ENCODE measurements at regions not wholly inside any gene's neighbourhood (a gene's known extent, or its start where the extent isn't known, plus 50 kb on each side); places are given as distances from the start of the nearest gene placed in this dataset.

- no peak for TF ChIP-seq SP1 (IDR thresholded peaks at IDR 0.05)
- TF ChIP-seq BHLHE40 (IDR thresholded peaks at IDR 0.05; ENCODE audit: borderline replicate concordance), result no peak
- no peak for TF ChIP-seq PKNOX1 (IDR thresholded peaks at IDR 0.05)
- TF ChIP-seq ARNT (IDR thresholded peaks at IDR 0.05), result no peak
- no peak for TF ChIP-seq L3MBTL2 (conservative IDR thresholded peaks at IDR 0.05)
Observed at GRCh38 chr10:130231251-130231741, 95.1 kb downstream of the GLRX3 start.

All from HEK293T (cell line).